Skeletal muscle tissue (tissue), 3 donors: ENCODE measurements at regions not wholly inside any gene's neighbourhood (a gene's known extent, or its start where the extent isn't known, plus 50 kb on each side); places are given as distances from the start of the nearest gene placed in this dataset.

Source experiments
- H3K27ac ChIP-seq: one replicate; pipeline ENCODE4 v1.7.0; 2013; ENCODE audit warnings: mild to moderate bottlenecking, low read depth, low read length, inconsistent platforms
- H3K27me3 ChIP-seq, 3 donors: one replicate each; pipeline ENCODE4 v1.7.0; 2013; ENCODE audit warnings: low read length in 3 of 3; ENCODE audit not compliant: control insufficient read depth in 3 of 3, insufficient read depth in 3 of 3
- H3K36me3 ChIP-seq, 3 donors: one replicate each; pipeline ENCODE4 v1.7.0; 2013; ENCODE audit warnings: low read length in 3 of 3; ENCODE audit not compliant: control insufficient read depth in 3 of 3, insufficient read depth in 3 of 3
- H3K4me1 ChIP-seq, 3 donors: one replicate each; pipeline ENCODE4 v1.7.0; 2013; ENCODE audit warnings: low read length in 3 of 3, mild to moderate bottlenecking in 3 of 3; ENCODE audit not compliant: control insufficient read depth in 3 of 3, insufficient read depth in 3 of 3
- H3K4me3 ChIP-seq, 3 donors: one replicate each; pipeline ENCODE4 v1.7.0; 2013; ENCODE audit warnings: low read length in 3 of 3
- H3K9ac ChIP-seq, 3 donors: one replicate each; pipeline ENCODE4 v1.7.0; 2013; ENCODE audit warnings: low read length in 3 of 3, mild to moderate bottlenecking in 3 of 3, moderate library complexity in 2 of 3, low read depth in 1 of 3
- H3K9me3 ChIP-seq, 3 donors: one replicate each; pipeline ENCODE4 v1.7.0; 2013; ENCODE audit warnings: low read length in 3 of 3; ENCODE audit not compliant: control insufficient read depth in 3 of 3
- donor health status: Osteomylitis.

DNA sequence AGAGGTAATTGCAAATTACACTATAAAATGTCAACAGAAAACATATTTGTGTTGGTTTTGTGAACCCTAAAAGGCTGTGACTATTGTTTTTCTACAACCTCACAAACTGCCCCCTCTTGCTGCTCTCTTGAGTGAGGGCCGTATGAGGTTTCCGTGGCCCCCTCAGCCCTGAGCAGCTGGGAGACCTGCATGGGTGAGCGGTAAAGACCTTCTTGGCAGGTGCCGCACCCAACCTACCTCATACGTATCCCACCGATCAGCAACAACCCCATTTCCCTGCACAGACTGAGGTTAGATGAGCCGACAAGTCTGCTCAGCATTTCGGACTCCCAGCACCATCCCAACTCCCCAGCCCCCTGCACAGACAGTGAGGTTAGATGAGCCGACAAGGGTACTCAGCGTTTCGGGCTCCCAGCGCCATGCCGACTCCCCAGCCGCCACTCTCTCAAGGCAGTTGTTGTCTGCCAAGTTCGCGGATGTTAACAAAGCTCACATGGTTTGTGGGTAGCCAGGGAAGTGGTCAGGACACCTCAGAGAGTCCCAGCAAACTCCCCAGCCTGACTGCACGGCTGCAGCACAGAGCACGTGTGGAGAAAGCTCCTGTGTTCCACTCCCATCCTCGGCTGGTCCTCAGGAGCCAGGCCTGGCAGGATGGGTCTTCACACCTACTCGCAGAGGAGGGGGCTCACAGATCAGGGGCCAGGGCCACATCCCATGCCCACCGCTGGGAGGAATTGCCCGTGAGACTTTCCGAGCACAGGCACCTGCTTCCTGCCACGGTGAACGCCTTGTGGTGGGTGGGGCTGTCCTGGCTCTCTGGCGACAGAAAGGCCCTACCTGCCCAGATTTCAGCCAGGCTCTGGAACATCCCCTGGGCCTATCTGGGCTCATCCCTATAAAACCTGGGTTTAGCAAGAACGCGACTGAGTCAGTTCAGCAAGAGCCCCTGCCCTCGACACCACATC lies 502.9 kb downstream of the BRD1 start:
- Histone ChIP-seq H3K27me3 (peaks cover 14 to 28% (median 19%) of the 10 kb centered on the region in 3 donors), H3K9ac (no peak overlapping the region), H3K9me3 (peaks cover 0 to 2% (median 2%) of the 10 kb centered on the region in 3 donors), H3K36me3 (no peaks in the 10 kb centered on the region), H3K4me1 (no peaks in the 10 kb centered on the region), H3K4me3 (no peak overlapping the region), H3K27ac (no peak overlapping the region)

DNA sequence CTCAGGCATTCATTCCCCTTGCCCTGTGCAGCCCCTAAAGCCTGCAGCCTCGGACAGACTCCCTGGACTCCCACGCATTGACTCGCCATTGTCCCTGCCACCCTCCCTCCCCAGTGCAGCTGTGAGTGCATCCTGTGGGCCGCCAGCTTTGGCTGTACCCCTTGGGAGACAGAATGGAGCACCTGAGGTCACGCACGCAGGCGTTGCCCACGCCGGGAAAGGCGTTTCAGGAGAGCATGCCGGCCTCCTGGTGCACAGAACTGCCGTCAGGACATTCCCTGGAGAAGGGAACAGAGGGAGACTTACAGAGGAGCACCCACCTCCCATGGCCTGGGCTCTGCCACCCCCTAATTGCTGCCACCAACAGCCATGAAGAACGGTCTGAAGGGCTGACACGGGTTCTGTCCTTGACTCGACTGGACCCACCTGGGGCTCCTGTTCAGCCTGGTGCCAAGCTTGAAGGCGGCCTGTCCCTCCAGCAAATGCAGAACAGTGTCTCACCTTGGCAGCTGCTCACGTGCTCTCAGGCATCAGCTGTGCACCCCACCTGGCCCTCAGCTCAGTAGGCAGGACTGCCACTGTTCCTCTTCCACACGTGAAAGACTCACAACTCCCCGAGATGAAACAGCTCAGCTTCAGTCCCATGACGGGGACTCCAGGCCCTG lies 503.8 kb downstream of the BRD1 start:
- Histone ChIP-seq H3K4me3 (no peak overlapping the region), H3K27me3 (peaks cover 14 to 28% (median 19%) of the 10 kb centered on the region in 3 donors)

DNA sequence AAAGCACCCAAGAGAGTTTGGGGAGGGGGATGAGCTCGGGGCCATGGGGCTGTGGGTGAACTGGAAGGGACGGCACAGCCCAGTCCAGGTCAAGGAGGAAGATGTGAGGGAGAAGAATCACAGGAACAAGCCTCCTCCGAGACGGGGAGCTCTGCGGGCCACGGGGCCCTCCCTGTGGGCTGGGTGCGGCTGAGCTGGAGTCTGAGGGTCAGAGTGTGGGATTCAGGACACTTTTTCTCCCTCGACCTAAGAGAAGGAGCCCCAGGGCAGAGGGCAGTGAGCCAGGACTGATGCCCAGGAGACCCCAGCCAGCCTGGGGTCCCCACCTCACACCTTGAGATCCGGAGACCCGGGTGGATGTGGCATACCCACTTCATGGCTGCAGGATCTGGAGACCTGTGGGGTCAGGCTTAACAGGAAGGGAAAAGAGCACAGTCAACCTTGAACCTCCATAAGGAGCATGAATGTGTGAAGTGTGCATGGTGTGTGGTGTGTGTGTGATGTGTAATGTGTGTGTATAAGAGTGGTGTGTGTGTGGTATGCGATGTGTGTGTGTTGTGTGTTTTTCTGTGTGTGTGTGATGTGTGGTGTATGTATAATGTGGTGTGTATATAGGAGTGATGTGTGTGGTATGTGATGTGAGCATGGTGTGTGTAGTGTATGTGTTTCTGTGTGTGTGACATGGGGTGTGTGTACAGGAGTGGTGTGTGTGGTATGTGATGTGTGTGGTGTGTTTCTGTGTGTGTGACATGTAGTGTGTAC lies 504.6 kb downstream of the BRD1 start:
- peaks cover 14 to 31% (median 19%) of the 10 kb centered on the region in 3 donors for H3K27me3 ChIP-seq
- H3K36me3 ChIP-seq, result no peaks in the 10 kb centered on the region
- peaks cover 0 to 2% (median 2%) of the 10 kb centered on the region in 3 donors for H3K9me3 ChIP-seq
- no peaks in the 10 kb centered on the region for H3K4me1 ChIP-seq
- H3K4me3 ChIP-seq, result no peak overlapping the region
- no peak overlapping the region for H3K27ac ChIP-seq
- H3K9ac ChIP-seq, result no peak overlapping the region

More for the DNA sequence above, 503.8 kb downstream of the BRD1 start:
- H3K9ac ChIP-seq, result no peak overlapping the region
- no peak overlapping the region for H3K27ac ChIP-seq
- H3K9me3 ChIP-seq, result peaks cover 0 to 2% (median 2%) of the 10 kb centered on the region in 3 donors
- no peaks in the 10 kb centered on the region for H3K36me3 ChIP-seq
- H3K4me1 ChIP-seq, result no peaks in the 10 kb centered on the region

DNA sequence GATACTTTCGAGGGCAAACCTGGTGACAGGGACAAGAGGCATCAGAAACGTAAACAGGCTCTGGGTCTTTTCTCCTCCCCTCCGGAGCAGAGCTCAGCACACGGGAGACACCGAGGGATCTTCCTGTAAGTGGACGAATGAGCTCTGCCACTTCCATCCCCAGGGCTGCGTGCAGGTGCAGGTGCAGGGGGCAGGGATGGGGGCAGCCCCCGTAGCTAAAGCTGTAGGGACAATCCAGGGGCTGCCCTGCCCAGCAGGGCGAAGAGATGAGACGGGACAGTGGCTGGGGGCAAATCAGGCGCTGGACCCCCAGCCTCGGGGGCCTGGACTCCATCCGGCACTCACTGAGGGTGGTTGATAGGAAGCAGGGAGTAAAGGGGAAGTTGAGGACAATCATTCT lies 505.4 kb downstream of the BRD1 start:
- no peaks in the 10 kb centered on the region for H3K4me1 ChIP-seq
- H3K9ac ChIP-seq, result no peak overlapping the region
- peaks cover 0 to 2% (median 2%) of the 10 kb centered on the region in 3 donors for H3K9me3 ChIP-seq
- H3K4me3 ChIP-seq, result no peak overlapping the region
- H3K36me3 ChIP-seq, result no peaks in the 10 kb centered on the region
- no peak overlapping the region for H3K27ac ChIP-seq
- H3K27me3 ChIP-seq, result peaks cover 14 to 31% (median 19%) of the 10 kb centered on the region in 3 donors

DNA sequence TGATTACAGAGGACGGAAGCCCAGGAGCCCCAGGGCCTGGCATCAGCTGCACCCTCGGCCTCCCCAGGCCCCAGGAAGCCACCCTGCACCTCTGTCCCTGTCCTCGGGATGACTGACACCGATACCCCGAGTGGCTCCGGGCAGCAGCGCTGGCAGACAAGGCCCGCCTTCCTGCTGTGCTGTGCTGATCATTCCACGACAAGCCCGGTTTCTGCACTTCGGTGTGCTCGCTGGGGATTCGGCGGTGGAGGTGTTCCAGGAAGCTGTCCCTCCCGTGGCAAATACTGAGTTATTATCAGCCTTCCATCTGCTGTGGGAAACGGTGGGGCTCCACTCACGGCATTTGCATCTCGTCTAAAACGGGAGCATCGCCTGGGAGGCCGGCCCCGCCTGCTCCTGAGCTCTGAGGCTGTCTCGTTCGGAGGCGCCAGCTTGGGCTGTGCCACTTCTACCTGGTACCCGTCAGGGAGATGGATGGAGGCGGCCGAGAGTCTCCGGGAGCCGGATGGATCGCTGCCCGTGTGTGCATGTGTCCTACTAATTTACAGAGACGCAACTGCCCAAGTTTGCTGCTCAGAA lies 506.1 kb downstream of the BRD1 start:
- no peak overlapping the region for H3K4me3 ChIP-seq
- no peak overlapping the region for H3K27ac ChIP-seq
- H3K27me3 ChIP-seq, result peaks cover 14 to 31% (median 19%) of the 10 kb centered on the region in 3 donors
- H3K4me1 ChIP-seq, result no peaks in the 10 kb centered on the region
- H3K36me3 ChIP-seq, result no peaks in the 10 kb centered on the region
- no peaks in the 10 kb centered on the region for H3K9me3 ChIP-seq
- no peak overlapping the region for H3K9ac ChIP-seq

DNA sequence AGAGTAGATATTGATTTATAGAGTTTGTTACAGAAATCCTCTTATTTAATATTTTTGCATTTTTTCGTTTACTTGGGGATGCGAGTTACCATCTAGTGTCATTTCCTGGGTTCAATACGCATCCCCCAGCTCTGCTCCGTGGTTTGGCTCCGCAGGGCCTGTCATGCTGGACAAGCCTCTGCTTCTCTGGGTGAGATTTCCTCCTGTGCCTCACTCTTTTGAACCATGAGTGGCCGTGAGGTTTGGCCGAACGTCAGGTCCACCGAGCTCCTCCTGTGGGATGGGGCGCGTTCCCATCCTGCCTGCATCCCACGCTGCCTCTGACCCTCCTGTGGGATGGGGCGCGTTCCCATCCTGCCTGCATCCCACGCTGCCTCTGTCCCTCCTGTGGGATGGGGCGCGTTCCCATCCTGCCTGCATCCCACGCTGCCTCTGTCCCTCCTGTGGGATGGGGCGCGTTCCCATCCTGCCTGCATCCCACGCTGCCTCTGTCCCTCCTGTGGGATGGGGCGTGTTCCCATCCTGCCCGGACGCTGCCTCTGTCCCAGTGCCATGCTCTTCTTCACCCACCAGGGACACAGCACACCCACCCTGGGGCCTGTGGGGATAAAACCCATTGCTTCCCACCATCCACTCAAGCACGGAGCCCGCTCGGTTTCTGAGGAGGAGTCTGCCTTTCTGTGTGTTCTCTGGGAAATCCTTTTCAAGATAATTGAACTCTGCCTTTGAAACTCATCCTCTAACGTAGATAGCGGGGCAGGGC lies 506.8 kb downstream of the BRD1 start:
- Histone ChIP-seq H3K27me3 (peaks cover 14 to 33% (median 19%) of the 10 kb centered on the region in 3 donors), H3K9ac (no peak overlapping the region), H3K27ac (no peak overlapping the region), H3K4me1 (no peaks in the 10 kb centered on the region), H3K4me3 (no peak overlapping the region), H3K36me3 (no peaks in the 10 kb centered on the region), H3K9me3 (no peaks in the 10 kb centered on the region)

DNA sequence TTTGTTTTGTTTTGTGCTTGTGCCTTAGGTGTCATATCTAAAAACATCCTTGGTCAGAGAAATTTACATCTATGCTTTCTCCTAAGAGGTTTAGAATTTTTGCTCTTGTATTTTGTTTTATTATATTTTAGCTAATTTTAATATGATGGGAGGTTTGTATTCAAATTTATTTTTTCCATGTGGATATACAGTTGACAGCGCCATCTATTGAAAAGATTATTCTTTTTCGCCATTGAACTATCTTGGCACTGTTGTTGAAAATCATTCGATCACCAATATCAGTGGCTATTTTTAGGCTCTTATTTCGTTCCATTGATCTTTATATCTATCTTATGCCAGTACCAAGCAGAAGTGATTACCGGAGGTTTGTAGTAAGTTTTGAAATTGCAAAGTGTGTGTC lies 510.3 kb downstream of the BRD1 start:
- Histone ChIP-seq H3K27me3 (peaks cover 0 to 32% (median 4%) of the 10 kb centered on the region in 3 donors), H3K4me3 (no peak overlapping the region), H3K27ac (no peak overlapping the region), H3K4me1 (no peaks in the 10 kb centered on the region), H3K36me3 (no peaks in the 10 kb centered on the region), H3K9me3 (peaks cover 0 to 2% (median 0%) of the 10 kb centered on the region in 3 donors), H3K9ac (no peak overlapping the region)

DNA sequence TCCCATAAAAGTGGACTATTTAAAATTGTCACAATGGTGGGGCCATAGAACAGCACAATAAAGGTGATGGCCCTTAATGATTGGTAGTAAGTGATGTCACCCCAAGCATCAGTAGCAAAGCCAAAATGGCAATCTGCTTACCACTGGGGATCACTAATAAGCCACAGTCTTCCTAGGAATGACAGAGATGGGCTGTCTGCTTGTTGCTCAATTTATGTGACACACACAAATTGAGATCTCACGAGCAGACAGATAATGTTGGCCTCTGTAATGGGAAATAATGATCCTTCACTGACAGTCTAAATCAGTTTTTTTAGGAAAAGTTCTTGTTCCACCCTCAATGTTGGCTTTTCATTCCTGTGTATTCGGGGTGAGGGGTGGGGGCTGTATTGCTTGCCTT lies 515.1 kb downstream of the BRD1 start:
- Histone ChIP-seq H3K36me3 (no peaks in the 10 kb centered on the region), H3K27ac (no peak overlapping the region), H3K27me3 (peaks cover 0 to 28% (median 0%) of the 10 kb centered on the region in 3 donors), H3K4me3 (no peak overlapping the region), H3K9me3 (peaks cover 0 to 2% (median 0%) of the 10 kb centered on the region in 3 donors), H3K9ac (no peak overlapping the region), H3K4me1 (no peaks in the 10 kb centered on the region)

DNA sequence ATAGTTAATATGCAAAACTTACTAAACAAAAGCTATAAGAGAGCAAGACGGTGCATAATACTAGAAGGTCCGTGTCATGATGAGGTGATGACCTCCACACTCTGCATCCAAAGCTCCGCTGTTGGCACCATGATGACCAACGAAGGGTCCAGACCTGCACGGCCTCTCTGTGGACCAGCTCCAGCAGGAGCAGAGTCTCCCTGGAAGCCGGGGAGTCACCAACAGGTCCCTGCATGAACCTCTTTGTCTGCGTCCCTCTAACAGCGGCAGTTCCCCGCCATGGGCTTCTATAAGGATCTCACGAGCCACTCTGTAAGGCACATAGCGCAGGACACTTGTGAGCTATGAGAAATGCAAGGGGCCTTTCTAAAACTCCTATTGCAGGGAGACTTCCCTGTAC lies 517.3 kb downstream of the BRD1 start:
- no peaks in the 10 kb centered on the region for H3K36me3 ChIP-seq
- peaks cover 3 to 44% (median 6%) of the 10 kb centered on the region in 3 donors for H3K27me3 ChIP-seq
- H3K4me3 ChIP-seq, result no peak overlapping the region
- H3K27ac ChIP-seq, result no peak overlapping the region
- peaks cover 0 to 2% (median 0%) of the 10 kb centered on the region in 3 donors for H3K9me3 ChIP-seq
- no peak overlapping the region for H3K9ac ChIP-seq
- no peaks in the 10 kb centered on the region for H3K4me1 ChIP-seq
